ENCODE measurements at regions not wholly inside any gene's neighbourhood (a gene's known extent, or its start where the extent isn't known, plus 50 kb on each side); places are given as distances from the start of the nearest gene placed in this dataset.

- TF ChIP-seq CTCF (IDR thresholded peaks at IDR 0.05; ENCODE audit: low read depth, low read length, poor library complexity, severe bottlenecking) (no peak), EZH2phosphoT487 (IDR thresholded peaks at IDR 0.05; ENCODE audit: borderline replicate concordance, low read length) (no peak)
These were observed 339.0 kb downstream of the PTPRU start for GRCh38 chr1:29575277-29575676.
